HG03025 (cell line): ENCODE measurements at regions not wholly inside any gene's neighbourhood (a gene's known extent, or its start where the extent isn't known, plus 50 kb on each side); places are given as distances from the start of the nearest gene placed in this dataset.

Experiments used
- ATAC-seq: cut with Tn5 transposase; IDR thresholded peaks from one replicate; pipeline ENCODE4 v1.9.1; 2021; ENCODE audit warnings: mild to moderate bottlenecking, moderate library complexity; ENCODE audit not compliant: unreplicated experiment, low FRiP score

- ATAC-seq: no peak
These were observed 274.5 kb downstream of the MYCN start for GRCh38 chr2:16214861-16215260.

- no peak for ATAC-seq
These were observed 274.0 kb downstream of the MYCN start for GRCh38 chr2:16214391-16214790.

GRCh38 chr2:16212321-16212720 lies 272.0 kb downstream of the MYCN start:
- no peak for ATAC-seq

- ATAC-seq: no peak
These were observed 271.0 kb downstream of the MYCN start for GRCh38 chr2:16211341-16211740.

- no peak for ATAC-seq
These were observed 270.5 kb downstream of the MYCN start for GRCh38 chr2:16210841-16211240.

GRCh38 chr2:16209799-16210198 lies 269.4 kb downstream of the MYCN start:
- ATAC-seq: no peak

- ATAC-seq: no peak
These were observed 268.6 kb downstream of the MYCN start for GRCh38 chr2:16208921-16209320.

- ATAC-seq: no peak
These were observed 268.0 kb downstream of the MYCN start for GRCh38 chr2:16208241-16208797.

- ATAC-seq: no peak
These were observed 267.3 kb downstream of the MYCN start for GRCh38 chr2:16207611-16208010.

- no peak for ATAC-seq
These were observed 266.8 kb downstream of the MYCN start for GRCh38 chr2:16207151-16207550.

- no peak for ATAC-seq
These were observed 266.0 kb downstream of the MYCN start for GRCh38 chr2:16206191-16206944.

GRCh38 chr2:16205631-16206030 lies 265.3 kb downstream of the MYCN start:
- no peak for ATAC-seq

- ATAC-seq: no peak
These were observed 264.7 kb downstream of the MYCN start for GRCh38 chr2:16204886-16205620.

GRCh38 chr2:16204251-16204650 lies 263.9 kb downstream of the MYCN start:
- ATAC-seq: no peak

GRCh38 chr2:16203691-16204090 lies 263.3 kb downstream of the MYCN start:
- ATAC-seq: no peak

GRCh38 chr2:16203069-16203468 lies 262.7 kb downstream of the MYCN start:
- no peak for ATAC-seq

GRCh38 chr2:16202266-16203020 lies 262.1 kb downstream of the MYCN start:
- no peak for ATAC-seq

- no peak for ATAC-seq
These were observed 261.5 kb downstream of the MYCN start for GRCh38 chr2:16201848-16202247.

- ATAC-seq: no peak
These were observed 260.3 kb downstream of the MYCN start for GRCh38 chr2:16200554-16201193.

- no peak for ATAC-seq
These were observed 259.7 kb downstream of the MYCN start for GRCh38 chr2:16199882-16200553.
